ENCODE measurements at regions not wholly inside any gene's neighbourhood (a gene's known extent, or its start where the extent isn't known, plus 50 kb on each side); places are given as distances from the start of the nearest gene placed in this dataset.

GRCh38 chr16:52827456-52827855 is 225.2 kb downstream of the CHD9NB start:
- Histone ChIP-seq H3K9me3 (no peaks in the 10 kb centered on the region), H3K4me3 (no peak overlapping the region), H3K27me3 (no peaks in the 10 kb centered on the region), H3K27ac (no peak overlapping the region), H3K36me3 (no peaks in the 10 kb centered on the region), H3K4me1 (no peaks in the 10 kb centered on the region)
- DNase-seq: no peak
- no peak for ATAC-seq (ENCODE audit: low FRiP score in 2 of 2)
- TF ChIP-seq EP300 (IDR thresholded peaks at IDR 0.05) (no peak), POLR2A (IDR thresholded peaks at IDR 0.05) (no peak), CTCF (IDR thresholded peaks at IDR 0.05) (no peak), POLR2AphosphoS5 (IDR thresholded peaks at IDR 0.05) (no peak)
- 57 to 67% methylated on average over 4 of the region's 4 CpGs for WGBS, 2 donors

GRCh38 chr16:52825892-52826291 is 226.8 kb downstream of the CHD9NB start:
- H3K36me3 ChIP-seq: no peaks in the 10 kb centered on the region
- H3K27me3 ChIP-seq: no peaks in the 10 kb centered on the region
- no peaks in the 10 kb centered on the region for H3K4me1 ChIP-seq
- DNase-seq (no peak), ATAC-seq (ENCODE audit: low FRiP score in 2 of 2) (no peak)
- no peak overlapping the region for H3K27ac ChIP-seq
- WGBS, 2 donors: 82 to 93% methylated on average over 5 of the region's 5 CpGs
- H3K4me3 ChIP-seq: no peak overlapping the region
- H3K9me3 ChIP-seq: no peaks in the 10 kb centered on the region
- TF ChIP-seq POLR2A (IDR thresholded peaks at IDR 0.05) (no peak), POLR2AphosphoS5 (IDR thresholded peaks at IDR 0.05) (no peak), CTCF (IDR thresholded peaks at IDR 0.05) (no peak), EP300 (IDR thresholded peaks at IDR 0.05) (no peak)

- Histone ChIP-seq H3K27ac (no peak overlapping the region), H3K9me3 (no peaks in the 10 kb centered on the region), H3K4me3 (no peak overlapping the region), H3K36me3 (no peaks in the 10 kb centered on the region), H3K27me3 (no peaks in the 10 kb centered on the region), H3K4me1 (no peaks in the 10 kb centered on the region)
- no peak for ATAC-seq (ENCODE audit: low FRiP score in 2 of 2)
- DNase-seq: no peak
- no peak for TF ChIP-seq CTCF (IDR thresholded peaks at IDR 0.05)
- no peak for TF ChIP-seq POLR2A (IDR thresholded peaks at IDR 0.05)
- no peak for TF ChIP-seq EP300 (IDR thresholded peaks at IDR 0.05)
- TF ChIP-seq POLR2AphosphoS5 (IDR thresholded peaks at IDR 0.05): no peak
- WGBS, 2 donors: 57 to 68% methylated on average over 3 of the region's 3 CpGs
These were observed 232.9 kb downstream of the CHD9NB start for GRCh38 chr16:52819808-52820207.

- H3K9me3 ChIP-seq: no peaks in the 10 kb centered on the region
- no peak overlapping the region for H3K27ac ChIP-seq
- no peak for TF ChIP-seq POLR2A (IDR thresholded peaks at IDR 0.05)
- H3K4me3 ChIP-seq: no peak overlapping the region
- ATAC-seq (ENCODE audit: low FRiP score in 2 of 2): no peak
- H3K4me1 ChIP-seq: no peaks in the 10 kb centered on the region
- no peak for DNase-seq
- H3K36me3 ChIP-seq: no peaks in the 10 kb centered on the region
- no peaks in the 10 kb centered on the region for H3K27me3 ChIP-seq
- 77 to 85% methylated on average over 7 of the region's 7 CpGs for WGBS, 2 donors
These were observed 233.3 kb downstream of the CHD9NB start for GRCh38 chr16:52819405-52819804.

- no peak overlapping the region for H3K4me3 ChIP-seq
- no peak for DNase-seq
- no peaks in the 10 kb centered on the region for H3K9me3 ChIP-seq
- ATAC-seq (ENCODE audit: low FRiP score in 2 of 2): no peak
- 40 to 52% methylated on average over 6 of the region's 6 CpGs for WGBS, 2 donors
- no peaks in the 10 kb centered on the region for H3K4me1 ChIP-seq
- H3K27ac ChIP-seq: no peak overlapping the region
- TF ChIP-seq POLR2A (IDR thresholded peaks at IDR 0.05): no peak
- H3K27me3 ChIP-seq: no peaks in the 10 kb centered on the region
- H3K36me3 ChIP-seq: no peaks in the 10 kb centered on the region
These were observed 235.0 kb downstream of the CHD9NB start for GRCh38 chr16:52817696-52818095.

GRCh38 chr16:52816993-52817392 is 235.7 kb downstream of the CHD9NB start:
- 50 to 58% methylated on average over 6 of the region's 6 CpGs for WGBS, 2 donors
- Histone ChIP-seq H3K27ac (no peak overlapping the region), H3K4me1 (no peaks in the 10 kb centered on the region), H3K27me3 (no peaks in the 10 kb centered on the region), H3K9me3 (no peaks in the 10 kb centered on the region), H3K4me3 (no peak overlapping the region), H3K36me3 (no peaks in the 10 kb centered on the region)
- DNase-seq: no peak
- ATAC-seq (ENCODE audit: low FRiP score in 2 of 2): no peak
- no peak for TF ChIP-seq EP300 (IDR thresholded peaks at IDR 0.05)
- TF ChIP-seq POLR2A (IDR thresholded peaks at IDR 0.05): no peak
- TF ChIP-seq POLR2AphosphoS5 (IDR thresholded peaks at IDR 0.05): no peak
- no peak for TF ChIP-seq CTCF (IDR thresholded peaks at IDR 0.05)
